ENCODE measurements at regions not wholly inside any gene's neighbourhood (a gene's known extent, or its start where the extent isn't known, plus 50 kb on each side); places are given as distances from the start of the nearest gene placed in this dataset.

DNA sequence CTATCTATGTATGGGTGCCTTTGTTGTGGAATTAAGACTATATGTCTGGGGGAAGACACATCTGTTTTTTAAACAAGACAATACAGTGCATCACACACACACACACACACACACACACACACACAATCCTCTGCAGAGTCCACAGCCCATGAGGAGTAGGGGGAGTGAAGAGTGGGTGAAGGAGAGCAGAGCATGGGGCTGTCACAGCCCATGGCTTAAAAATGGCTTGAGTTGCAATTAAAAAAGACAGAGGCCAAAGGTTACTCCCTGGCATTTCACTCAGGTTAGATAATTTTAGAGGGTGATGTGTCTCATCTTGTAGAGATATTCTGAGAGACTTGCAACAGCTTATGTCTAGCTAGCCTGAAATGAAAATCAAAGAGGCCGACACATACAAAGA, 176.5 kb upstream of the PLXNA2 start:
- no peaks in the 10 kb centered on the region for H3K4me1 ChIP-seq (ENCODE audit: control insufficient read depth, insufficient read depth, low read length)
- H3K9ac ChIP-seq (ENCODE audit: low read length in 2 of 2), result no peak overlapping the region
- no peak overlapping the region for H3K4me3 ChIP-seq (ENCODE audit: low read length in 2 of 2)
- no peaks in the 10 kb centered on the region for H3K9me3 ChIP-seq (ENCODE audit: control insufficient read depth in 2 of 2, low read length in 2 of 2)
- no peaks in the 10 kb centered on the region for H3K36me3 ChIP-seq (ENCODE audit: control insufficient read depth in 2 of 2, insufficient read depth in 2 of 2, low read length in 2 of 2)
- H3K27me3 ChIP-seq (ENCODE audit: control insufficient read depth in 1 of 2, insufficient read depth in 2 of 2, low read length in 2 of 2), result no peaks in the 10 kb centered on the region
- no peak overlapping the region for H3K27ac ChIP-seq (ENCODE audit: low read length)

DNA sequence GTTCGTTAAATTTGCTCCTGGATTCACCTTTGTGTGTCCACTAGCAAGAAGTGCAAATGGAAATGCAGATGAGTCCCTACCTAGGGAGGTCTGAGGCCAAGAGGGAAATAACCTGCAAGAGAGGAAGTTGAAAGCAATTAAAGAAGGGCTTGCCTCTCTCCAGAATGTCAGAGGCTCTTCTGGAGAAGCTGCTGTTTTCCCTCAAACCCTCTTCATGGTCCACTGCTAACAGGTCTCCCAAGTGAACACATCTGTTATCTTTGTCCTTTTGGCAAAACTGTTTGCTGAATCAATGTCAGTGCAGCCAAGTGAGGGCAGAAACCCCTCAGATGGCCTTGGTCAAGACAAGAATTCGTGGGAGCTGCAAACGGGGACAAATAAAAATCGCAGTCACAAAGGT, 177.3 kb upstream of the PLXNA2 start:
- Histone ChIP-seq H3K27ac (ENCODE audit: low read length) (no peak overlapping the region), H3K4me1 (ENCODE audit: control insufficient read depth, insufficient read depth, low read length) (no peaks in the 10 kb centered on the region), H3K9me3 (ENCODE audit: control insufficient read depth in 2 of 2, low read length in 2 of 2) (no peaks in the 10 kb centered on the region), H3K27me3 (ENCODE audit: control insufficient read depth in 1 of 2, insufficient read depth in 2 of 2, low read length in 2 of 2) (no peaks in the 10 kb centered on the region), H3K4me3 (ENCODE audit: low read length in 2 of 2) (no peak overlapping the region), H3K36me3 (ENCODE audit: control insufficient read depth in 2 of 2, insufficient read depth in 2 of 2, low read length in 2 of 2) (no peaks in the 10 kb centered on the region), H3K9ac (ENCODE audit: low read length in 2 of 2) (no peak overlapping the region)

GRCh38 chr1:208423526-208423925, 179.3 kb upstream of the PLXNA2 start:
- no peaks in the 10 kb centered on the region for H3K4me1 ChIP-seq (ENCODE audit: control insufficient read depth, insufficient read depth, low read length)
- H3K4me3 ChIP-seq (ENCODE audit: low read length in 2 of 2), result no peak overlapping the region
- H3K9me3 ChIP-seq (ENCODE audit: control insufficient read depth in 2 of 2, low read length in 2 of 2), result no peaks in the 10 kb centered on the region
- H3K27ac ChIP-seq (ENCODE audit: low read length), result no peak overlapping the region
- no peak overlapping the region for H3K9ac ChIP-seq (ENCODE audit: low read length in 2 of 2)
- no peaks in the 10 kb centered on the region for H3K36me3 ChIP-seq (ENCODE audit: control insufficient read depth in 2 of 2, insufficient read depth in 2 of 2, low read length in 2 of 2)
- H3K27me3 ChIP-seq (ENCODE audit: control insufficient read depth in 1 of 2, insufficient read depth in 2 of 2, low read length in 2 of 2), result no peaks in the 10 kb centered on the region

DNA sequence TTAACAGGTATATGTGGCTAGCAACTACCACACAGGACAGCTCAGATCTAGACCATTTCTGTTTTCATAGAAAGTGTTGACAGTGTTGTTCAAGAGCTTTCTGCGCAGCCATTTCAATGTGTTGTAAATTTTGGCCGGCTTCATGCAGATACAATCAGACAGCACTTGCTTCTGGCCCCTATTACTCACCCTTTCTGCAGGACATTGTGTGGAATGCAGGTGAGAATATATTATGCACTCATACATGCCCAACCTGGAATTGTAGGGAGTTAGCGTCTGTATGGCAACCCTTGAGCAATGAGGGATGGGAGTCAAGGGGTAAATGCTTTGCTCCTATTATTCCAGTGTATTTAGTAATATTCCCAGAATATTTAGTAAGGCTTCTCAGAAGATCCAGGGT, 180.9 kb upstream of the PLXNA2 start:
- Histone ChIP-seq H3K4me1 (ENCODE audit: control insufficient read depth, insufficient read depth, low read length) (no peaks in the 10 kb centered on the region), H3K9me3 (ENCODE audit: control insufficient read depth in 2 of 2, low read length in 2 of 2) (no peaks in the 10 kb centered on the region), H3K27me3 (ENCODE audit: control insufficient read depth in 1 of 2, insufficient read depth in 2 of 2, low read length in 2 of 2) (no peaks in the 10 kb centered on the region), H3K9ac (ENCODE audit: low read length in 2 of 2) (no peak overlapping the region), H3K27ac (ENCODE audit: low read length) (no peak overlapping the region), H3K36me3 (ENCODE audit: control insufficient read depth in 2 of 2, insufficient read depth in 2 of 2, low read length in 2 of 2) (no peaks in the 10 kb centered on the region), H3K4me3 (ENCODE audit: low read length in 2 of 2) (no peak overlapping the region)

DNA sequence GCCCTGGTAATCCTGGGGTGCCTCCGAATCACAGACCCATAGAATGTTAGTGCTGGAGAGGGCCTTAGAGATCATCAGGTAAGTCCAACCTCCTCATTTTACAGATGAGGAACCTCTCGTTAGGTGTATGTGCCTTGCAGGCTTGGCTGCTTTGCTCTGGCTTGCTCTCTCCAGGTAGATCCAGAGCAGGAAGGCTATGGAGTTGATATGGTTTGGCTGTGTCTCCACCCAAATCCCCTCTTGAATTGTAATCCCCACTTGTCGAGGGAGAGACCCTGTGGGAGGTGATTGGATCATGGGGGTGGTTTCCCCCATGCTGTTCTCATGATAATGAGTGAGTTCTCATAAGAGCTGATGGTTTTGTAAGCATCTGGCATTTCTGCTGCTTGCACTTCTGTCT, 186.0 kb upstream of the PLXNA2 start:
- no peaks in the 10 kb centered on the region for H3K9me3 ChIP-seq (ENCODE audit: control insufficient read depth in 2 of 2, low read length in 2 of 2)
- no peaks in the 10 kb centered on the region for H3K36me3 ChIP-seq (ENCODE audit: control insufficient read depth in 2 of 2, insufficient read depth in 2 of 2, low read length in 2 of 2)
- no peak overlapping the region for H3K4me3 ChIP-seq (ENCODE audit: low read length in 2 of 2)
- no peaks in the 10 kb centered on the region for H3K4me1 ChIP-seq (ENCODE audit: control insufficient read depth, insufficient read depth, low read length)
- H3K9ac ChIP-seq (ENCODE audit: low read length in 2 of 2), result no peak overlapping the region
- no peak overlapping the region for H3K27ac ChIP-seq (ENCODE audit: low read length)
- H3K27me3 ChIP-seq (ENCODE audit: control insufficient read depth in 1 of 2, insufficient read depth in 2 of 2, low read length in 2 of 2), result no peaks in the 10 kb centered on the region

GRCh38 chr1:208431721-208432120, 187.5 kb upstream of the PLXNA2 start:
- H3K4me1 ChIP-seq (ENCODE audit: control insufficient read depth, insufficient read depth, low read length), result no peaks in the 10 kb centered on the region
- H3K36me3 ChIP-seq (ENCODE audit: control insufficient read depth in 2 of 2, insufficient read depth in 2 of 2, low read length in 2 of 2), result no peaks in the 10 kb centered on the region
- no peaks in the 10 kb centered on the region for H3K9me3 ChIP-seq (ENCODE audit: control insufficient read depth in 2 of 2, low read length in 2 of 2)
- no peaks in the 10 kb centered on the region for H3K27me3 ChIP-seq (ENCODE audit: control insufficient read depth in 1 of 2, insufficient read depth in 2 of 2, low read length in 2 of 2)
- H3K9ac ChIP-seq (ENCODE audit: low read length in 2 of 2), result no peak overlapping the region
- no peak overlapping the region for H3K27ac ChIP-seq (ENCODE audit: low read length)
- H3K4me3 ChIP-seq (ENCODE audit: low read length in 2 of 2), result no peak overlapping the region

- no peaks in the 10 kb centered on the region for H3K9me3 ChIP-seq (ENCODE audit: control insufficient read depth in 2 of 2, low read length in 2 of 2)
- H3K4me3 ChIP-seq (ENCODE audit: low read length in 2 of 2), result no peak overlapping the region
- H3K4me1 ChIP-seq (ENCODE audit: control insufficient read depth, insufficient read depth, low read length), result no peaks in the 10 kb centered on the region
- no peak overlapping the region for H3K27ac ChIP-seq (ENCODE audit: low read length)
- no peaks in the 10 kb centered on the region for H3K36me3 ChIP-seq (ENCODE audit: control insufficient read depth in 2 of 2, insufficient read depth in 2 of 2, low read length in 2 of 2)
- no peak overlapping the region for H3K9ac ChIP-seq (ENCODE audit: low read length in 2 of 2)
- no peaks in the 10 kb centered on the region for H3K27me3 ChIP-seq (ENCODE audit: control insufficient read depth in 1 of 2, insufficient read depth in 2 of 2, low read length in 2 of 2)
Measured at GRCh38 chr1:208432346-208432745, 188.2 kb upstream of the PLXNA2 start.

DNA sequence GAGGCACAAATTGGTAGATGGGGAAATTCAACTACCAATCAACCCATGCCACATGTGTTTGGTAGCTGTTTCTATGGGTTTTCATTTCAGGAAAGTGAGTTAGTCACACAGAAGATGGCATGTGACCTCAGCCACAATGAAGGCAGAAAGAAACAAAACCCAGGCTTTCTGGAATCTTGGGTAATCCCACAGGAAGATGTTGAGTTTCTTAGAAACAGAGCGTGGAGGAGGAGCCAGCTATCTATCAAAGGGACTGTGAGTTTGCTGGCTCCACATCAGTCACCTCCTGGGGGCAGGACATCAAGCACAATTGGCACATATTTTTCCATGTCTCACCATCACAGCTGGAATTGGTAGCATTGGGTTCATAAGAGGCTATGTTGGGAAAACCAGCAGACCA, 188.9 kb upstream of the PLXNA2 start:
- no peaks in the 10 kb centered on the region for H3K36me3 ChIP-seq (ENCODE audit: control insufficient read depth in 2 of 2, insufficient read depth in 2 of 2, low read length in 2 of 2)
- no peak overlapping the region for H3K4me3 ChIP-seq (ENCODE audit: low read length in 2 of 2)
- H3K27ac ChIP-seq (ENCODE audit: low read length), result no peak overlapping the region
- H3K9ac ChIP-seq (ENCODE audit: low read length in 2 of 2), result no peak overlapping the region
- no peaks in the 10 kb centered on the region for H3K9me3 ChIP-seq (ENCODE audit: control insufficient read depth in 2 of 2, low read length in 2 of 2)
- no peaks in the 10 kb centered on the region for H3K27me3 ChIP-seq (ENCODE audit: control insufficient read depth in 1 of 2, insufficient read depth in 2 of 2, low read length in 2 of 2)
- H3K4me1 ChIP-seq (ENCODE audit: control insufficient read depth, insufficient read depth, low read length), result no peaks in the 10 kb centered on the region

DNA sequence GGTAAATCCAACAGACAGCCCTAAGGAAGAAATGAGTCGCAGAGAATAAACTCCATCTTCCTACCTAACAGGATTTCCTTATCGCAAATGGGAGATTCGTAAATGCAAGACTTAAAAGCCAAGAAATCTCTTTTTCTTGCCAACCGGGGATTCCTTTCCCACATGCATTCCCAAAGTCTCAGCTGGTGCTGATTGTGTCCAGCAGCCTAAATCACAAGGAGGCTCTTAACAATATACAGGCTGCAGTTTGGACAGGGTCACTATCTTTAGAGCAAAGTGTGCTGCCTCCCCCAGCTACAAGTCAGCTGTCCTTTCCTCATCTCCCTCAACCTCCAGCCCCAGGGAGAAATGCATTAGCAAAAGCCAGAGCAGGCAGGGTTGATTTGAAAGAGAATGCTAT, 189.8 kb upstream of the PLXNA2 start:
- H3K4me1 ChIP-seq (ENCODE audit: control insufficient read depth, insufficient read depth, low read length), result no peaks in the 10 kb centered on the region
- H3K27ac ChIP-seq (ENCODE audit: low read length), result no peak overlapping the region
- H3K27me3 ChIP-seq (ENCODE audit: control insufficient read depth in 1 of 2, insufficient read depth in 2 of 2, low read length in 2 of 2), result no peaks in the 10 kb centered on the region
- no peak overlapping the region for H3K4me3 ChIP-seq (ENCODE audit: low read length in 2 of 2)
- no peak overlapping the region for H3K9ac ChIP-seq (ENCODE audit: low read length in 2 of 2)
- no peaks in the 10 kb centered on the region for H3K9me3 ChIP-seq (ENCODE audit: control insufficient read depth in 2 of 2, low read length in 2 of 2)
- no peaks in the 10 kb centered on the region for H3K36me3 ChIP-seq (ENCODE audit: control insufficient read depth in 2 of 2, insufficient read depth in 2 of 2, low read length in 2 of 2)

GRCh38 chr1:208437401-208437800, 193.2 kb upstream of the PLXNA2 start:
- H3K36me3 ChIP-seq (ENCODE audit: control insufficient read depth in 2 of 2, insufficient read depth in 2 of 2, low read length in 2 of 2), result no peaks in the 10 kb centered on the region
- H3K27me3 ChIP-seq (ENCODE audit: control insufficient read depth in 1 of 2, insufficient read depth in 2 of 2, low read length in 2 of 2), result no peaks in the 10 kb centered on the region
- H3K4me1 ChIP-seq (ENCODE audit: control insufficient read depth, insufficient read depth, low read length), result no peaks in the 10 kb centered on the region
- no peaks in the 10 kb centered on the region for H3K9me3 ChIP-seq (ENCODE audit: control insufficient read depth in 2 of 2, low read length in 2 of 2)
- no peak overlapping the region for H3K9ac ChIP-seq (ENCODE audit: low read length in 2 of 2)
- H3K4me3 ChIP-seq (ENCODE audit: low read length in 2 of 2), result no peak overlapping the region
- H3K27ac ChIP-seq (ENCODE audit: low read length), result no peak overlapping the region

DNA sequence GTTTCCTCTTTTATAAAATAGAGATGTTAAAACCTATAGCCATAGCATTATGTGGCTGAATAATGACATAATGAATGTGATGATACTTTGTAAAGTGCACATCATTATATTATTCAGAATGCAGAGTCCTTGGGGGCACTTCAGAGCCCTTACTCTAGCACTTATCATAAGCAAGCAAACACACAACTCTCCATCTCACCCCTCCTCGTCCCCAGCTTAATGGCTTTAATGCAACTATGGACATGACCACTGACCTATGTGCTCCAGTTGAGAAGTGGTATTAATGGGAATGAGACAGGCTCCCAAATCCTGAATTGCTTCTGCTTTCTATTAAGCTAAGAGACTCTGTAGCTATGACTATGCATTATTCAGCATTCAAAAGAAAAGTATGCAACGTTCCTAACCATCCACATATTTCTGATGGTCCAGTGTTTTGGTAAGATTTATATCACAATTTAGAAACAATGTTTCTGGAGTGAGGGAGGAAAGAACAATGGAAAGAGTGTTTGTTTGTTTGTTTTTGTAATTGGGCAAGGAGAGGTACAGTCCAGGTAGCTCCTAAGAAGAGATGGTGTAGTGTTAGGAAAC, 194.0 kb upstream of the PLXNA2 start:
- H3K9me3 ChIP-seq (ENCODE audit: control insufficient read depth in 2 of 2, low read length in 2 of 2), result no peaks in the 10 kb centered on the region
- H3K4me1 ChIP-seq (ENCODE audit: control insufficient read depth, insufficient read depth, low read length), result no peaks in the 10 kb centered on the region
- H3K27ac ChIP-seq (ENCODE audit: low read length), result no peak overlapping the region
- no peak overlapping the region for H3K9ac ChIP-seq (ENCODE audit: low read length in 2 of 2)
- H3K27me3 ChIP-seq (ENCODE audit: control insufficient read depth in 1 of 2, insufficient read depth in 2 of 2, low read length in 2 of 2), result no peaks in the 10 kb centered on the region
- no peak overlapping the region for H3K4me3 ChIP-seq (ENCODE audit: low read length in 2 of 2)
- no peaks in the 10 kb centered on the region for H3K36me3 ChIP-seq (ENCODE audit: control insufficient read depth in 2 of 2, insufficient read depth in 2 of 2, low read length in 2 of 2)

Measured in stomach smooth muscle (tissue), 2 donors.